Common myeloid progenitor, CD34-positive (primary cell): ENCODE measurements at regions not wholly inside any gene's neighbourhood (a gene's known extent, or its start where the extent isn't known, plus 50 kb on each side); places are given as distances from the start of the nearest gene placed in this dataset.

ENCODE experiments used
- CTCF ChIA-PET: fragments of 350-600 bp; sonication (Branson Sonifier 250); formaldehyde crosslinking; loops from one replicate; lab custom pipeline; 2021; ENCODE audit warnings: antibody characterized with exemption; lab: Charles Lee
- POLR2A ChIA-PET: fragments of 350-600 bp; sonication (Branson Sonifier 250); formaldehyde crosslinking; loops from one replicate; lab custom pipeline; 2021; ENCODE audit warnings: antibody characterized with exemption; lab: Charles Lee
- DNase-seq, 3 donors: peaks; one replicate each; pipeline versions ENCODE4 v3.0.0 to v3.0.0-alpha.2; 2013
- H3K27ac ChIP-seq, 2 experiments: 1 replicate in 1 of 2; 2 replicates in 1 of 2; pipeline ENCODE4 v1.7.0; 2013; ENCODE audit warnings: inconsistent platforms in 2 of 2, low read length in 2 of 2, mild to moderate bottlenecking in 2 of 2, low read depth in 1 of 2, moderate library complexity in 1 of 2; ENCODE audit not compliant: severe bottlenecking in 2 of 2, insufficient read depth in 1 of 2, poor library complexity in 1 of 2
- H3K27me3 ChIP-seq, 5 experiments: replicated peaks in 2 of 5; 1 replicate in 3 of 5; 2 replicates in 2 of 5; pipeline versions ENCODE4 v1.6.1 to v1.7.0; 2013; ENCODE audit warnings: low read length in 4 of 5, mild to moderate bottlenecking in 2 of 5, moderate library complexity in 2 of 5, inconsistent platforms in 1 of 5; ENCODE audit not compliant: insufficient read depth in 5 of 5, control insufficient read depth in 4 of 5
- H3K36me3 ChIP-seq, 4 experiments: 1 replicate in 2 of 4; 2 replicates in 2 of 4; pipeline versions ENCODE4 v1.6.1 to v1.7.0; 2013; ENCODE audit warnings: low read length in 3 of 4, control low read depth in 1 of 4, mild to moderate bottlenecking in 1 of 4; ENCODE audit not compliant: control insufficient read depth in 4 of 4, insufficient read depth in 4 of 4
- H3K4me1 ChIP-seq, 4 experiments: 1 replicate in 3 of 4; 2 replicates in 1 of 4; pipeline versions ENCODE4 v1.6.1 to v1.7.1; 2013; ENCODE audit warnings: low read length in 3 of 4, mild to moderate bottlenecking in 3 of 4, control low read depth in 1 of 4, inconsistent platforms in 1 of 4, moderate library complexity in 1 of 4; ENCODE audit not compliant: control insufficient read depth in 4 of 4, insufficient read depth in 4 of 4; ENCODE audit errors: control extremely low read depth in 1 of 4
- H3K4me3 ChIP-seq, 7 experiments: 1 replicate in 4 of 7; 2 replicates in 3 of 7; pipeline versions ENCODE4 v1.5.1 to v1.7.0; 2013; ENCODE audit warnings: mild to moderate bottlenecking in 7 of 7, low read length in 6 of 7, moderate library complexity in 6 of 7, inconsistent platforms in 2 of 7, low read depth in 2 of 7, control low read depth in 1 of 7; ENCODE audit not compliant: insufficient read depth in 4 of 7, control insufficient read depth in 1 of 7; ENCODE audit errors: extremely low read depth in 1 of 7
- H3K9me3 ChIP-seq, 5 experiments: 1 replicate in 4 of 5; 2 replicates in 1 of 5; pipeline versions ENCODE4 v1.6.1 to v1.7.1; 2013; ENCODE audit warnings: low read length in 4 of 5, mild to moderate bottlenecking in 2 of 5, inconsistent platforms in 1 of 5, low read depth in 1 of 5, moderate library complexity in 1 of 5; ENCODE audit not compliant: control insufficient read depth in 4 of 5, insufficient read depth in 2 of 5; ENCODE audit errors: control extremely low read depth in 1 of 5
- WGBS: methylation state at CpG from one replicate; pipeline ENCODE4 v1.1.5; 2013; ENCODE audit not compliant: insufficient coverage; 5-methylcytosine and 5-hydroxymethylcytosine counted together

DNA sequence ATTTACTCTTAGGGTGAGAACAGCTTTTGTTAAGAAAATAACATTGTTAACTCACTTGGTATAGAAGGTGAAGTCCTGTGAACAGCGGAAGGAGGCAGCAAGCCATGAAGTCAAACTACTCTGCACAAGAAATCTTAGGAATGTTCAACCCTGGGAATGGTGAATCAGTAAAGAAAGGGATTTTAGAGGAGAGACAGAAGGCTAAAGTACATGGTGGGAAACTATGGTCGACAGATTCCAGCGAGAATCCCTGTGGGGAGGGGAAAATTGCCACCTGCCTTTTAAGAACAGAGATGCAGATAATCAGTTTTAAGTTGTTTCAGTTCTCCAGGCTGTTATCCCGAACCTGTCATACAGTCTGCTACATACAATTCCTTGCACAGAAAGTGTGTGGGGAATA lies 63.2 kb upstream of the PTPRR start:
- no peaks in the 10 kb centered on the region for H3K36me3 ChIP-seq
- DNase-seq = no peak
- WGBS = 100% methylated on average over 1 of the region's 4 CpGs
- CTCF ChIA-PET = no interaction called here
- H3K9me3 ChIP-seq = no peaks in the 10 kb centered on the region
- H3K27me3 ChIP-seq = peaks cover 0 to 2% (median 0%) of the 10 kb centered on the region in 5 experiments
- no peak overlapping the region for H3K27ac ChIP-seq
- no peak overlapping the region for H3K4me3 ChIP-seq
- H3K4me1 ChIP-seq = no peaks in the 10 kb centered on the region
- POLR2A ChIA-PET = no interaction called here

DNA sequence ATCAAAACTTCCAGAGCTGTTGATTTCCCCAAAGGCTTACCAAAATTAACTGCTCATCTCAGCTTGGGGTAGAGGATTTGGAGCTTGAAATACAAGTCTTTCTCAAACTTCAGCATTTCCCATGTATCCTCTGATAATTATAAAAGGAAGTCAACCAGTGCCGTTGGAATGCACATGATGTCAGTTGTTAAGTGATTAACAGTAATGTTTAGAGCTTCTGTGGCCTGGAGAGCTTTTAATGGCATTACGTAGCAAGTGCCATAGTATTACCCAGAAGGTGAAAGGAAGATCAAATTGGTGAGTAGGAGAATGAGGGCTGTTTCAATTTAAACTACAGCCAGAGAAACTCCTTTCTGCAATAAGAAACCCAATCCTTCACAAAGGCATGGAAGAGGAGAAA lies 62.5 kb upstream of the PTPRR start:
- DNase-seq = no peak
- 67% methylated on average over 1 of the region's 2 CpGs for WGBS
- no peaks in the 10 kb centered on the region for H3K36me3 ChIP-seq
- H3K27ac ChIP-seq = no peak overlapping the region
- H3K9me3 ChIP-seq = no peaks in the 10 kb centered on the region
- ChIA-PET POLR2A (no interaction called here), CTCF (no interaction called here)
- no peaks in the 10 kb centered on the region for H3K27me3 ChIP-seq
- H3K4me3 ChIP-seq = no peak overlapping the region
- no peaks in the 10 kb centered on the region for H3K4me1 ChIP-seq

DNA sequence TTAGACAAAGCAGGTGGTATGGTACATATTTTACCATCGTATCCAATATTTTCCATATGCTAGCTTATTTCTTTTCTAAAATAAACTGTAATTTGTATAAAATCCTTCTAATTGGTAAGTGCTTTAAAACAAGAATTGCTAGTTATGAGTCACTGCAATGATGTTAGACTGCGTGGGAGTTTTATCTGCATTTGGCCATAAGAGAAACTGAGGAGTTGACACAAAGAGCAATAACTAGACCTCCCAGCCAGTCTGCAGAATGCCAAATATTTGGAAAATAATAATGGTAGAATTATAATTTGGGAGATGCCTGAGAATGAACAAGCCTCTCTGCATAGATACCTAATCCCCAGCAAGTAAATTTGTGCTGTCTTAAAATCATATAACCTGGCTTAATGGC lies 61.7 kb upstream of the PTPRR start:
- ChIA-PET POLR2A (no interaction called here), CTCF (no interaction called here)
- Histone ChIP-seq H3K27ac (no peak overlapping the region), H3K27me3 (no peaks in the 10 kb centered on the region), H3K36me3 (no peaks in the 10 kb centered on the region), H3K9me3 (no peaks in the 10 kb centered on the region), H3K4me1 (no peaks in the 10 kb centered on the region), H3K4me3 (no peak overlapping the region)
- no peak for DNase-seq
- WGBS = 100% methylated on average over 1 of the region's 2 CpGs

DNA sequence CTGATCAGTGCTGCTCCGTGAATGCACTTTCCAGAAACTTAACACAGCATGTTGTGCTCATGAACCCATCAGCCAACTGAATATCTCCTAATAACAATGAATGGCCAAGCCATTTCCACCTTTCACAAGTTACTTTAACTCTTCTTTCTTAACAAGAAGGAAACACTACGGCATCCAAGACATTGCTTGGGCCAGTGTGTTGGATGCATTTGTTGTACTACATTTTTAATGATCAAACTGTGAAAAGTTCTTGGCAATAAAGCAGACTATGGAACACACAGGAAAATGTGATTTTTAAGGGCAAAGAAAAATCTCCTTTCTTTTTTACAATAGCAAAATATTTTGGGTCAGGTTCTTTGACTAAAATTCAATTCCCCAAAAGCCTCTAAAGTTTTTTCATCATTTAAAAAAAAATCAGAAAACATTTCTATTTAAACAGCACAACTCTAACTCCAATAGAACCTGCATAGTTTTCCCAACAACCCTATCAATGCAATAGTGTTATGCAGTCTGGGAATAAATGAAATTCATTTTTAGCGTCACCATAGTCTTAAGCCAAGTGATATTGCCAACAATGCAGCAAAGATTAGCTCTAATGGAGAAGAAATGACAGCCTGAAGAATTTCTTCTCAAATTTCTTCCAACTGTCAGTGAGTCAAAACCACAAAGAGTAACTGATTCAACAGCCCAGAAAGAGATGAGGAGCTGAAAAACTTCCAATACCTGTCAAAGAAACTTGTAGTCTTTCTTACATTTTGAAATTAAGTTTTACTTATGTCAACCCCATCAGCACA lies 50.7 kb upstream of the PTPRR start:
- WGBS = 90% methylated on average over 2 of the region's 3 CpGs
- Histone ChIP-seq H3K9me3 (no peaks in the 10 kb centered on the region), H3K4me3 (no peak overlapping the region), H3K36me3 (no peaks in the 10 kb centered on the region), H3K27me3 (no peaks in the 10 kb centered on the region), H3K4me1 (peaks cover 0 to 7% (median 0%) of the 10 kb centered on the region in 4 experiments), H3K27ac (no peak overlapping the region)
- ChIA-PET CTCF (no interaction called here), POLR2A (no interaction called here)
- no peak for DNase-seq
